Suprapubic skin (tissue), 4 donors: ENCODE measurements at regions not wholly inside any gene's neighbourhood (a gene's known extent, or its start where the extent isn't known, plus 50 kb on each side); places are given as distances from the start of the nearest gene placed in this dataset.

Experiments used
- DNase-seq, 2 donors: peaks; one replicate each; pipeline ENCODE4 v3.0.0-alpha.2; 2019; ENCODE audit warnings: low spot score in 2 of 2
- H3K27ac ChIP-seq: fragments of 200-600 bp; sonication (generic); one replicate; pipeline ENCODE4 v1.5.1; 2019
- H3K27me3 ChIP-seq: fragments of 200-600 bp; sonication (generic); one replicate; pipeline ENCODE4 v1.5.1; 2019
- H3K36me3 ChIP-seq: fragments of 200-600 bp; sonication (generic); one replicate; pipeline ENCODE4 v1.5.1; 2019
- H3K4me1 ChIP-seq: fragments of 200-600 bp; sonication (generic); one replicate; pipeline ENCODE4 v1.5.1; 2019
- H3K4me3 ChIP-seq: fragments of 200-600 bp; sonication (generic); one replicate; pipeline ENCODE4 v1.5.1; 2019; ENCODE audit warnings: mild to moderate bottlenecking
- H3K9me3 ChIP-seq: fragments of 200-600 bp; sonication (generic); one replicate; pipeline ENCODE4 v1.5.1; 2019
- EP300 ChIP-seq: sonication (generic); formaldehyde crosslinking; IDR thresholded peaks from one replicate; pipeline ENCODE4 v1.6.1; 2017; ENCODE audit warnings: antibody characterized with exemption
- POLR2A ChIP-seq, 2 donors: fragments of 450-650 bp; IDR thresholded peaks; one replicate each; pipeline ENCODE4 v1.6.1; 2017; ENCODE audit warnings: antibody characterized with exemption in 2 of 2, mild to moderate bottlenecking in 2 of 2, moderate library complexity in 2 of 2
- POLR2AphosphoS5 ChIP-seq, 3 donors: sonication (generic); formaldehyde crosslinking; IDR thresholded peaks; one replicate each; pipeline ENCODE4 v1.6.1; 2017; ENCODE audit warnings: antibody characterized with exemption in 3 of 3
- WGBS: methylation state at CpG from one replicate; pipeline ENCODE4 v1.1.5; 2018; 5-methylcytosine and 5-hydroxymethylcytosine counted together
- TF ChIP-seq, protein P1 (sequence below), 2 donors: fragments of 200-600 bp in 1 of 2; fragments of 450-650 bp in 1 of 2; sonication (generic) in 1 of 2; IDR thresholded peaks; one replicate each; pipeline ENCODE4 v1.5.1; 2016 to 2019; ENCODE audit warnings: antibody characterized with exemption in 2 of 2, mild to moderate bottlenecking in 1 of 2, moderate library complexity in 1 of 2

DNA sequence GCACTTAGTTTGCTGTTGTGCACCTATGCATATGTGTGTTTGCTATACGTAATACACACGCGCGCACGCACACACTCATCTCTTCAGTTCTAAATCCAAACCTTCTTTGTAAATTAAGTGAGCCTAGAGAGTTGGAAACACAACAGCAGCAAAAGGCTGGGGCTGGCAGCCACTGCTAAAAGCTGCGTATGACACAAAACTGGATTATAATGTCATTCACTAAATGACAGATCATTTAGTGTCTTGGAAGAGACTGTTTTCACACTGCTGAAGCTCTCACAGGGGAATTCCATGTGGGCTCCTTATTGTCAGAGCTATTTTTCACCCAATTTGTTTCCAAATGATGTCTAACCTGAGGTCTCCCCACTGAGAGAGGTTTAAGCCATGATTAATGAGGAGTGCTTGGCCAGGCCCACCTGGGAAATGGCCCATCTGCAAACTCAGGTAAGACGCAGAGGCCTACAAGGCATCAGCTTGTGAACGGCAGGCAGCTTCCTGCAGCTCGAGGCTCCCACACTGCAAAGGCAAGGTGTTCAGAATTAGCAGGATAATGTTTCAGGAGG, 94.2 kb downstream of the OLIG3 start:
- no peaks in the 10 kb centered on the region for H3K4me1 ChIP-seq
- no peaks in the 10 kb centered on the region for H3K27me3 ChIP-seq
- no peak overlapping the region for H3K27ac ChIP-seq
- 77% methylated on average over 9 of the region's 9 CpGs for WGBS
- no peaks in the 10 kb centered on the region for H3K36me3 ChIP-seq
- TF ChIP-seq POLR2A (IDR thresholded peaks at IDR 0.05) (no peak), POLR2AphosphoS5 (IDR thresholded peaks at IDR 0.05) (no peak), EP300 (no peak)
- TF ChIP-seq, protein P1, sequence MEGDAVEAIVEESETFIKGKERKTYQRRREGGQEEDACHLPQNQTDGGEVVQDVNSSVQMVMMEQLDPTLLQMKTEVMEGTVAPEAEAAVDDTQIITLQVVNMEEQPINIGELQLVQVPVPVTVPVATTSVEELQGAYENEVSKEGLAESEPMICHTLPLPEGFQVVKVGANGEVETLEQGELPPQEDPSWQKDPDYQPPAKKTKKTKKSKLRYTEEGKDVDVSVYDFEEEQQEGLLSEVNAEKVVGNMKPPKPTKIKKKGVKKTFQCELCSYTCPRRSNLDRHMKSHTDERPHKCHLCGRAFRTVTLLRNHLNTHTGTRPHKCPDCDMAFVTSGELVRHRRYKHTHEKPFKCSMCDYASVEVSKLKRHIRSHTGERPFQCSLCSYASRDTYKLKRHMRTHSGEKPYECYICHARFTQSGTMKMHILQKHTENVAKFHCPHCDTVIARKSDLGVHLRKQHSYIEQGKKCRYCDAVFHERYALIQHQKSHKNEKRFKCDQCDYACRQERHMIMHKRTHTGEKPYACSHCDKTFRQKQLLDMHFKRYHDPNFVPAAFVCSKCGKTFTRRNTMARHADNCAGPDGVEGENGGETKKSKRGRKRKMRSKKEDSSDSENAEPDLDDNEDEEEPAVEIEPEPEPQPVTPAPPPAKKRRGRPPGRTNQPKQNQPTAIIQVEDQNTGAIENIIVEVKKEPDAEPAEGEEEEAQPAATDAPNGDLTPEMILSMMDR (IDR thresholded peaks at IDR 0.05), result no peak
- no peaks in the 10 kb centered on the region for H3K9me3 ChIP-seq
- no peak for DNase-seq
- H3K4me3 ChIP-seq, result no peak overlapping the region

- TF ChIP-seq POLR2A (IDR thresholded peaks at IDR 0.05) (no peak), EP300 (no peak), POLR2AphosphoS5 (IDR thresholded peaks at IDR 0.05) (no peak)
- TF ChIP-seq, protein P1 (IDR thresholded peaks at IDR 0.05), result no peak
- Histone ChIP-seq H3K27me3 (no peaks in the 10 kb centered on the region), H3K4me1 (no peaks in the 10 kb centered on the region), H3K9me3 (no peaks in the 10 kb centered on the region), H3K36me3 (no peaks in the 10 kb centered on the region), H3K4me3 (no peak overlapping the region), H3K27ac (no peak overlapping the region)
- no peak for DNase-seq
- 85% methylated on average over 3 of the region's 3 CpGs for WGBS
Measured at GRCh38 chr6:137395316-137395715, 98.9 kb downstream of the OLIG3 start.

GRCh38 chr6:137391061-137391814, 103.0 kb downstream of the OLIG3 start:
- no peak overlapping the region for H3K27ac ChIP-seq
- no peak for DNase-seq
- H3K36me3 ChIP-seq, result no peaks in the 10 kb centered on the region
- no peak for TF ChIP-seq POLR2A (IDR thresholded peaks at IDR 0.05)
- TF ChIP-seq POLR2AphosphoS5 (IDR thresholded peaks at IDR 0.05), result no peak
- TF ChIP-seq, protein P1 (IDR thresholded peaks at IDR 0.05), result no peak
- no peak for TF ChIP-seq EP300
- no peaks in the 10 kb centered on the region for H3K27me3 ChIP-seq
- no peak overlapping the region for H3K4me3 ChIP-seq
- no peaks in the 10 kb centered on the region for H3K9me3 ChIP-seq
- 95% methylated on average over 5 of the region's 5 CpGs for WGBS
- no peaks in the 10 kb centered on the region for H3K4me1 ChIP-seq

DNA sequence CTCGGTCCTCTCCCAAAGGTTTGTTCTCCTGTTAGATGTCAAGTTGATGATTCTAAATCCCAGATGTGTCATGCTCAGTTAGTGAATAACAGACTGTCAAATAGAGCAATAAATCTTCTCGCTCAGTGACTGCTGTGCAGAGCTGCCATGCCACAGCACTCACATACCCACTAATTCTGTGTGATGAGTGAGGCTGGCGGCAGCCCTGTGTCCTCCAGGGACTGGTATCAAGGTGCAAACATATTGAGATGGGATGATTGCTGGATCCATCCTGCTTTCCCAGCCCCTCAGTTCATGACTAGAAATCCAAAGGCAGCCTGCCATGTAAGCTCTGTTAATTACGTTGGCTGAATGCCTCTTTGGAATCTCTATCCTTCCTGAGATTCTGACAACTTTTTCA, 103.9 kb downstream of the OLIG3 start:
- TF ChIP-seq EP300 (no peak), POLR2AphosphoS5 (IDR thresholded peaks at IDR 0.05) (no peak)
- no peak for DNase-seq
- Histone ChIP-seq H3K27ac (no peak overlapping the region), H3K4me1 (no peaks in the 10 kb centered on the region), H3K36me3 (no peaks in the 10 kb centered on the region), H3K9me3 (no peaks in the 10 kb centered on the region), H3K27me3 (no peaks in the 10 kb centered on the region), H3K4me3 (no peak overlapping the region)
- WGBS, result 42% methylated on average over 4 of the region's 4 CpGs

DNA sequence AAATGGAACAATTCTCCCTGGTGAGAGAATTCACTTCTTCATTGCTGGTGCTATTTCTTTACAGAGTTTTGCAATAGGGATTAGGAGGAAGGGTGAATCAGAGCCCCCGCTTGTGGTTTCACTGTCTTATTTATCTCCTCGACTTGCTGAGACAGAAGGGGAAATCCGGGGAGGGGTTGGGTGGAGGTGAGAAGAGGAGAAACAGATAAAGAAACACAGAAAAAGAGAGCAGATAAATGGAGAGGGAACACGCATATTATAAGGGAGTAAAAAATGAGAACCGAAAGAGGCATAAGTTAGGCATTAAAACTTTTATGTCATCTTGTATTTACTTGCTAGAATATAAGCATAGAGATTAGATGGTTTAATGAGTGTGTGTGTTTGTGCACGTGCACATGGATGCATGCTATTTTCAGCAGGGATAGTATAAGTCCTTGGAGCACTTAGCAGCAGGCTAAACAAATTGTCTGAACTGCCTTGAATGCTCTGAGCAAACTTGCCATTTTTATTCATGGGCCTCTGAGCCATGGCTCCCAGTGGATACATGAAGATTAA, 105.0 kb downstream of the OLIG3 start:
- Histone ChIP-seq H3K4me1 (no peaks in the 10 kb centered on the region), H3K9me3 (no peaks in the 10 kb centered on the region), H3K36me3 (no peaks in the 10 kb centered on the region), H3K27ac (no peak overlapping the region), H3K27me3 (no peaks in the 10 kb centered on the region), H3K4me3 (no peak overlapping the region)
- WGBS, result 43% methylated on average over 6 of the region's 6 CpGs
- DNase-seq, result no peak
- TF ChIP-seq EP300, result no peak
- no peak for TF ChIP-seq POLR2A (IDR thresholded peaks at IDR 0.05)
- TF ChIP-seq POLR2AphosphoS5 (IDR thresholded peaks at IDR 0.05), result no peak
- TF ChIP-seq, protein P1 (IDR thresholded peaks at IDR 0.05), result no peak
